ENCODE measurements at regions not wholly inside any gene's neighbourhood (a gene's known extent, or its start where the extent isn't known, plus 50 kb on each side); places are given as distances from the start of the nearest gene placed in this dataset.
A peak's percentile ranks its signal among the peaks of the same experiment; 100 is the strongest.

GRCh38 chr11:11177156-11177808 lies 175.8 kb downstream of the CSNK2A3 start:
- TF ChIP-seq CTCF (IDR thresholded peaks at IDR 0.05) = no peak
- Mint-ChIP-seq H3K4me1 (ENCODE audit: low read depth) (peaks cover 2% of the 10 kb centered on the region), H3K4me3 (no peak overlapping the region), H3K9me3 (no peaks in the 10 kb centered on the region), H3K27me3 (peaks cover under 1% of the 10 kb centered on the region), H3K36me3 (ENCODE audit: low read depth) (no peaks in the 10 kb centered on the region), H3K27ac (no peak overlapping the region)
- ChIA-PET CTCF (interaction anchor here (0.8 to 1.8 kb wide), 2 partner anchors 149 to 384 kb away, joined by 3 to 7 read pairs; no protein-coding TSS in a partner anchor), POLR2A (no interaction called here)
- no peak for ATAC-seq
- intact Hi-C loops (cut with micrococcal nuclease) = no loop called here
- no peak for DNase-seq

DNA sequence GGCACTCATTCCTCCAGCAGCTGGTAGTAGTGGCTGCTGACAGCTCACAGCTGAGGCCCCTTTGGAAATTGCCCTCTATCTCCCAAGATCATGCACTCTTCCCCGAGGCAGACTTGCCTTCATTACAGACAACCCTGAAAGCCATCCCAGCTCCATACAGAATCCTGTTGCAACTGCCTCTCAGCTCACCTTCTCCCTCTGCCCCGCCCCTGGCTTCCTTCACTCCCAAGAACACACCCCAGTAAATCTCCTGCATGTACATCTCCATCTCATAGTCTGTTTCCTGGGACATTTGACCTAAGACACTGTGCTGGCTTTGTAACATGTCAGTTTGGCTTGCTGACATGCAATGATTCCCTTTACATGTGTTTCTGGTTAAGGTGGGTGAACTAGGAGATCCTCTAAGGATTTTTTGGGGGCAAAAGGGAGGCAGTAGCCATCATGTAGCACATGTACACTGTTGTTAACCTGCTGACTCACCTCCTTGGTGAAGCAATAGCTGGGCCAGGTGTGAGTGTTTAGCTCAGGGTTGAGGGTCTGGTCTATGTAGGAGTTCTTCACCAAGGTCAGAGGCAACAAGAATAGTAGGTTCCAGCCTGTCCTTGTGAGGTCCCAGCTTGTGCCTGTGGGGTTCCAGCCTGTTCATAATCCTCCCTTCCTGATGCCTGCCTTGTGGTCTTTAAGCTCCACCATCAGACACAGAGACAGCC lies 179.6 kb downstream of the CSNK2A3 start:
- H3K27ac Mint-ChIP-seq = no peak overlapping the region
- CTCF ChIA-PET = interaction anchor here (1.1 to 1.3 kb wide), 2 partner anchors 16 to 62 kb away, joined by 3 read pairs; no protein-coding TSS in a partner anchor
- TF ChIP-seq CTCF (IDR thresholded peaks at IDR 0.05) = no peak
- no peak overlapping the region for H3K4me3 Mint-ChIP-seq
- DNase-seq (no peak), ATAC-seq (no peak)
- POLR2A ChIA-PET = no interaction called here
- H3K4me1 Mint-ChIP-seq (ENCODE audit: low read depth) = peaks cover 18% of the 10 kb centered on the region
- no peaks in the 10 kb centered on the region for H3K36me3 Mint-ChIP-seq (ENCODE audit: low read depth)
- no peaks in the 10 kb centered on the region for H3K9me3 Mint-ChIP-seq
- intact Hi-C loops (cut with micrococcal nuclease) = no loop called here
- no peaks in the 10 kb centered on the region for H3K27me3 Mint-ChIP-seq

DNA sequence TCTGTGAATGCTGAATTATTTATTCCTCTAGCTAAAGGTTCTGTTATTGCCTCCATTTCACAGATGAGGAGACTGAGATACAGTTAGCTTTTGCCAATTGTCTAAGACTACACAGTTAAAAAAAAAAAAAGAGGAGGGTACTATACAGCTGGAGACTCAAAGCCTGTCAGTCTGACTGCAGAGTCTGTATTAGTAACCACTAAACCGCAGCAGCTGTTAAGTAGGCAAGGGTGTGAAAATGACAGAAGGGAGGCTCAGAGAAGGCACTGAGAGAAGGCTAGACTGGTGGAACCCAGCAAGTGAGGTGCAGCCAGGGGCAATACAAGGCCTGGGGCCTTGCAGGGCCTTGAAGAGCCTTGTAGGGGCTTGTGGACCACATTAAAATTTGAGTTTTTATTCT lies 181.2 kb downstream of the CSNK2A3 start:
- Mint-ChIP-seq H3K4me3 (no peak overlapping the region), H3K4me1 (ENCODE audit: low read depth) (peaks cover 18% of the 10 kb centered on the region), H3K9me3 (no peaks in the 10 kb centered on the region), H3K27ac (no peak overlapping the region), H3K27me3 (no peaks in the 10 kb centered on the region), H3K36me3 (ENCODE audit: low read depth) (no peaks in the 10 kb centered on the region)
- ATAC-seq = peak; percentile 86
- DNase-seq = peak; percentile 62
- POLR2A ChIA-PET = no interaction called here
- CTCF ChIA-PET = interaction anchor here (0.7 to 1.2 kb wide), 2 partner anchors 16 to 144 kb away, joined by 3 read pairs; no protein-coding TSS in a partner anchor
- no peak for TF ChIP-seq CTCF (IDR thresholded peaks at IDR 0.05)
- intact Hi-C loops (cut with micrococcal nuclease) = no loop called here

DNA sequence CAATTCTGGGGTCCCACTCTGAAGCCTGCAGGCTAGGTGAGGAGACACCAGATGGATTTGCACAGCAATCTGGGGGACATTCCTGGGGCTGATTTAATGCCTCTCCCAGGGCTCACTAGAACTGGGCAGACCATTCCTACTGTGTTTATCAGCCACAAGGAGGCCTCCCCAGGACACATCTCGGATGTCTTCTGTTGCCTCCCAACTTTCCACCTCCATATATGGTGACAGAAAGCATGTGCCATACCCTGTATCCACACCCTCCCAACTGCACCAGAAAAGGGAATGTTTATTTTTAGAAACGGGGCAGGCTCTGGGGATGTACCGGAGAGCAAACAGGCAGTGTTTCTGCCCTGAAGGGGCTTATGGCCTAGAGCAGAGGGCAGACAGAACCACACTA lies 181.8 kb downstream of the CSNK2A3 start:
- no peak overlapping the region for H3K27ac Mint-ChIP-seq
- POLR2A ChIA-PET = no interaction called here

More for the DNA sequence above, 181.8 kb downstream of the CSNK2A3 start:
- ATAC-seq (no peak), DNase-seq (no peak)
- no peaks in the 10 kb centered on the region for H3K36me3 Mint-ChIP-seq (ENCODE audit: low read depth)
- no peak for TF ChIP-seq CTCF (IDR thresholded peaks at IDR 0.05)
- H3K4me3 Mint-ChIP-seq = no peak overlapping the region
- CTCF ChIA-PET = interaction anchor here (0.7 to 3.4 kb wide), 3 partner anchors 15 to 144 kb away, joined by 3 to 19 read pairs (median 3); no protein-coding TSS in a partner anchor
- H3K9me3 Mint-ChIP-seq = no peaks in the 10 kb centered on the region
- intact Hi-C loops (cut with micrococcal nuclease) = no loop called here
- peaks cover 18% of the 10 kb centered on the region for H3K4me1 Mint-ChIP-seq (ENCODE audit: low read depth)
- no peaks in the 10 kb centered on the region for H3K27me3 Mint-ChIP-seq

Measured in activated CD8-positive, alpha-beta T cell treated with anti-CD3 and anti-CD28 coated beads for 36 hours (primary cell).